ENCODE measurements at regions not wholly inside any gene's neighbourhood (a gene's known extent, or its start where the extent isn't known, plus 50 kb on each side); places are given as distances from the start of the nearest gene placed in this dataset.
"Not testable (repeated sequence)": the region's sequence is repeated elsewhere in the genome, so short reads cannot be mapped to it uniquely, and the experiment has no call there.

GRCh38 chr14:45558183-45558582 is 305.2 kb upstream of the MIS18BP1 start:
- DNase-seq: no peak

DNA sequence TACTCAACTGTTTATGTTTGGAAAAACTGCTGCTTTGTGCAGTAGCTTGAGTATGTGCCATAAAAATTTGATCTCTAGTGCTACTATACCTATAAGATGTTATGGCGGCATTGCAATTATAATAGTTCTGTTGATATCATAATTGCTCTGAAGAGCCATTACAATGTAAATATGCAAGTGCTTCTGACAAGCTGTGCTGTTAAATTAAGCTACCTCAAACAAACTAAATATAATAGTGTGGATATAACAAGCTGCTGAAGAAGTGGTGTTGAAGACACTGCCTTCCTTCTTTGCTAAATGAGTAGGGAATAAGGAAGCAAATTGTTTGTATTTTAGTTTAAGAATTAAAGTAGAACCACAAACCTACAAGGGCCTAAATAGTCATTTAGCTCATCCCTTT is 301.0 kb upstream of the MIS18BP1 start:
- no peak for DNase-seq

GRCh38 chr14:45551240-45551820 is 298.3 kb upstream of the MIS18BP1 start:
- not testable (repeated sequence) for DNase-seq

GRCh38 chr14:45531022-45531421 is 278.0 kb upstream of the MIS18BP1 start:
- DNase-seq: no peak

- DNase-seq: peak; percentile 47
These were observed 273.9 kb upstream of the MIS18BP1 start for GRCh38 chr14:45526715-45527549.

DNA sequence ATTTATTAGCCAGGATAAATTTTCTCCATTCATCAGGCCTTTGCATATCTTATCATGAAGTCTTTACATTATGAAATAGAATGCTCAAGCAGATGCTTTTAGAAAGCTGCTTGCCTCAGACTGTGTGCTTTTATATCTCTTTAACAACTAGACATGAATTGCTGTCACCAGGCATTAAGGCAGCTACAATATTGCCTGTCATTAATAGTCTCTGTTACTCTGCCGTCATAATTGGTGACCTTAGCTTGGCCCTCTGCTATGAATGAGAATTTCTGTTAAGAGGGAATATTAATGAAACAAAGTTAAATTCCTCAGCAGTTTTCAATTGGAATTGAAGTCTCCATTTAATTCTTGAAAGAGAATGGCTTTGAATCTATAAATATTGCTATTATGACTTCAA is 266.8 kb upstream of the MIS18BP1 start:
- DNase-seq: peak; percentile 17

- DNase-seq: no peak
These were observed 239.9 kb upstream of the MIS18BP1 start for GRCh38 chr14:45492876-45493275.

DNA sequence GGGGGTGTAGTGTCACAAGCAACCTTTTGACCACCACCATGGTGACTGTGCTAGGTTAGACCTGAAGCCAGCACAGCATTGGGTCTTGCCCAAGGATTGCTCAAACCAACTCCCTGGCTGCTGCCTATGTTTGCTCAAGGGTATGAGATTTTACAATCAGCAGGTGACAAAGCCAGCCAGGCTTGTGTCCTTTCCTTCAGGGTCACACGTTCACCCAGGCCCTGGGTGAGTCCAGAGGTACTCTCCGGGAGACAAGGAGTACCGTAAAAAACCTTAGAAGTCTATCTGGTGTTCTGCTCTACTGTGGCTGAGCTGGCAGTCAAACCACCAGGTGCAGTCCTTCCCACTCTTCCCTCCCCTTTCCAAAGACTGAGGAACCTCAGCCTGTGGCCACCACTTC is 238.9 kb upstream of the MIS18BP1 start:
- DNase-seq: no peak

DNA sequence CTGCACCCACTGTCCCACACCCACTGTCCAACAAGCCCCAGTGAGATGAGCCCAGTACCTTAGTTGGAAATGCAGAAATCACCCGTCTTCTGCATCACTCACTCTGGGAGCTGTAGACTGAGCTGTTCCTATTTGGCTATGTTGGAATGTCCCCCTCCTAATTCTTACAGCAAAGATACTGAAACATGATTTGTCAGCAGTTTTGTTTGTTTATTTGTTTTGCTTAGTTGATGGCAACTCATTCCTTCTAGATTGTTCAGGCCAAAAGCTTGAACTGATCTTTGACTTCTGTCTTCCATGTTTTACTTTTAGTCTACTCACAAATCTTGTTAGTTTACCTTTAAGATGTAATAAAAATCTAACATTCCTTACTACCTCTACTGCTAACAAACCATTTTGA is 233.6 kb upstream of the MIS18BP1 start:
- DNase-seq: no peak

DNA sequence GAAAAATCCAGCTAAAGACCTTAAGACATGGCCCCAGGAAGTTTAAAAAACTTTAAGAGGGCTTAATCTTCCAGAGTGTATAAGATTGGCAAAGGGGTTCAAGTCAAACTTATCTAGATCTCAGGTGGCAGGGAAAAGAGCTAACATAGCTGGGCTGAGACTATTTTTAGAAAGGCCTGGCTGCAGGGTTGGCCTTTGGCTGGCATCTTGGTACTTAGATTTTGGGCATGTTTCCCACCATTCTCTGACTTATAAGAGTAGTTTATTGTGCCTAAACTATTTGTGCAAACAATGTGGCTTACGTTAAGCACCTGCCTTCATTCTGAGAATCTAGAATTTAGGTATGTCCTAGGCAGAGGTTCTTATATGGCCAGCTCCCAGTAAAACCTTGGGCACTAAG is 214.0 kb upstream of the MIS18BP1 start:
- DNase-seq: no peak

DNA sequence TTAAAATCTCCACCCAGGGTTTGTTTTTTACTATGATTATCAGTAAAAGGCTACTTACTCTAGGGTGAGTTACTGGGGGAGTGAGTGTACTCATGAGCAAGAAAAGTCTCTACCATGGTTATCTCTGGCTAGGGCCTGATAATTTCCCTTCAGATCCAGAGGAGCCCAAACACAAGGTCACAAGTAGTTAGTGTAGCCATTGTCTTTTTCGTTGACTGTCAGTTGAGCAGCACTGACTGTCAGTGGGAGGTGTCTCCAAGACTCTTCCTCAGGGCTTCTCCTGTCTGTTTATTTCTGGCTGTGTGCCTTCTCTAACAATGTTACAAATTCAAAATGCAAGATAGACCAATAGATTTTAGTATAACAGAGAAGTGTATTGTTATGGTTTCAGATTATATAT is 181.2 kb upstream of the MIS18BP1 start:
- DNase-seq: no peak

GRCh38 chr14:45426685-45427282 is 173.8 kb upstream of the MIS18BP1 start:
- peak; percentile 49 for DNase-seq

GRCh38 chr14:45406942-45407341 is 153.9 kb upstream of the MIS18BP1 start:
- no peak for DNase-seq

- DNase-seq: peak; percentile 78
These were observed 148.1 kb upstream of the MIS18BP1 start for GRCh38 chr14:45400950-45401640.

DNA sequence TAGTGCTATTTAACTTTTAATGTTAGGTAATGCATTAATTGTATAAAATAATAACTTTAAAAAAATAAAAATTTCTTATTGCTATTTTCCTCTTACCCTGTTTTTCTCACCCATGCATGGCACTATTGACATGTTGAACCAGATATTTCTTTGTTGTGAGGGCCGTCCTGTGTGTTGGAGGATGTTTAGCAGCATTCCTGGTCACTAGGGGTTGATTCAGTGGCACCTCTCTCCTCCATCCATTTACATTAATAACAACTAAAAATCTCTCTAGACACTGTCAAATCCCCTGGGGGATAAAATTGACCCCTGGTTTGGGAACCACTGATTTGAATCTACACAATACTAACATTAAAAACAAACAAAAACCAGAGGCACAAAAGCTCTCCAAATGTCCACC is 147.5 kb upstream of the MIS18BP1 start:
- no peak for DNase-seq

GRCh38 chr14:45381091-45381490 is 128.1 kb upstream of the MIS18BP1 start:
- no peak for DNase-seq

DNA sequence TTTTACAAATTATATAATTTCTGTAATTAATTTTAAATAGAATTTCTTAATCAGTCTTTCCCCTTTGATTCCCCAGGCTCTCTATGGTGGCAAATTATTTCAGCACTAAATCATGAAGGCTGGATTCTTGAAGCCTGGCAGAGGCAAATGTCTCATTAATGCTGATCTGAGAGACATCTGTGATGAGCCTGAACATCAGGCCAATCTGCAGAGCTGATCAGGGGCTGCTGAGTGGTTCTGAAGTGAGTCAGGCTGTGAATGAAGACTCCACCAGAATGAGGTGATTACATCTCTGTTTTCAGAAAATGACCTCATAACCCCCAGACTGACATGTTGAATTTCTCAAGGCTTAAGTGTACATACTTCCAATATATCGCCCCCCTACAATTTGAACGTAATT is 124.2 kb upstream of the MIS18BP1 start:
- no peak for DNase-seq

DNA sequence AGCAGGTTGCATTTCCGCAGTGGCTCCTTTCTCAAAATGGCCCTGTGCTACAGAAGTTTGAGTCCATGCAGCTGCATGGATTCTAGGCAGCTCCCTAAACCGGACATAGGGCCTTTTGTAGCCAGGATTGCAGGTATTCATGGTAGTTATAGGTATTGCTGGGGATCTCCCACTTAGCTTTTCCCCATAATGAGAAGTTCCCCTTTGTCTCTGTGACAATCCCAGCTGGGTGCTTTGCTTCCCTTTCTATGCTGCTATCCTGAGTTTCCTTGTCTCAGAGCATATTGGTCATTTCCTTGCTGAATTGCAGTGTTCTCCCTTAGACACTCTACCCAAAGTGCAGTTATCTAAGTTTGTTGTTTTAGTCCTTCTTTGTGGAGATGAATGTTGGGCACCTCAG is 120.9 kb upstream of the MIS18BP1 start:
- DNase-seq: no peak

GRCh38 chr14:45364565-45365156 is 111.7 kb upstream of the MIS18BP1 start:
- DNase-seq: no peak

- DNase-seq: no peak
These were observed 109.5 kb upstream of the MIS18BP1 start for GRCh38 chr14:45362505-45362904.

- no peak for DNase-seq
These were observed 108.7 kb upstream of the MIS18BP1 start for GRCh38 chr14:45361727-45362126.

DNA sequence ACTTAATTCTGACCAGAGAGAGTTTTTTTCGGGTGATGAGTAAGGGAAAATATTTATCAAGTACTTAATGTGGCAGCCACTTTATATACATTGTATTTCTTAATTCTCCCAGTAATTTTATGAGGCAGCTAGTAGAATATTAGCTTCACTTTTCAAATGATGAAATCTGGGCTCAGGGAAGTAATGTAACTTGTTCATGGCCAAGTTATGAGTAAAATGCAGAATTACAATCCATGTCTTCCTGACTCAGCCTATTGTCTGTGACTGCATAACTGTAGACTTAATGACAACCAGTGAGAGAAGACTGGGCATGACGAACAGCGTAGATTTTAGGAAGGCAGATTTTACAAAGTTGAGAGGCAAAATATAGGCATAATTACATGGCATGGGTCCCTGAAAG is 106.7 kb upstream of the MIS18BP1 start:
- DNase-seq: no peak

DNA sequence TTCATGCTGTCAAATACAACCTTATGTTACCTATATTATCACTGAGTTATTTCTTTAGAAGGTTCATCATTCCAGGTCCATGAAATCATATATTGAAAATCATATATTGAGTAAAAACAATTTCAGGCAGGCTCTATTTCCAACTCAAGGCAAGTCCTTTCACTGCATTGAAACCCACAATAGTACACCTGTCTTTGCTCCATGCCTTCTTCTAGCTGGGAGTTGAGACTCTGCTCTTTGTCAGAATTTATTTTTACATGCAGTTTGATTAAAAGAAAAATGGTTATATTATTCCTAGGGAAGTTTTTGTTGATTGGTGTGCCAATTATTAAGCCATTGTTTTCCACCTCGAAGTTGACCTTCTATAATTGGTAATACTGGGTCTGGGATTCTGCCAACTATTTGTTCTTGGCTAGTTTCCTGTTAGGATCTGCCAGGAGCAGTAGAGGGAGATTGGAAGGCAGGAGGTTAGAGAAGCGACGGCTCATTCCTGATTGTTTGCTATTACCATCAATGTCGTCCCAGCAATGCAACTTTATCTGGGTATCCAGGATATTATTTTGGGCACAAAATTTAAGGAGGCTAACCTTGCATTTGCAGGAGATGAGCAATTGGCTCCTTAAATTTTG is 79.5 kb upstream of the MIS18BP1 start:
- no peak for DNase-seq
